GM19099 (cell line): ENCODE measurements at regions not wholly inside any gene's neighbourhood (a gene's known extent, or its start where the extent isn't known, plus 50 kb on each side); places are given as distances from the start of the nearest gene placed in this dataset.

Experiments used
- POLR2A ChIP-seq: IDR thresholded peaks from 3 replicates; pipeline ENCODE4 v1.6.1; 2011; ENCODE audit warnings: low read depth; ENCODE audit not compliant: insufficient read length; ENCODE audit errors: extremely low read depth

DNA sequence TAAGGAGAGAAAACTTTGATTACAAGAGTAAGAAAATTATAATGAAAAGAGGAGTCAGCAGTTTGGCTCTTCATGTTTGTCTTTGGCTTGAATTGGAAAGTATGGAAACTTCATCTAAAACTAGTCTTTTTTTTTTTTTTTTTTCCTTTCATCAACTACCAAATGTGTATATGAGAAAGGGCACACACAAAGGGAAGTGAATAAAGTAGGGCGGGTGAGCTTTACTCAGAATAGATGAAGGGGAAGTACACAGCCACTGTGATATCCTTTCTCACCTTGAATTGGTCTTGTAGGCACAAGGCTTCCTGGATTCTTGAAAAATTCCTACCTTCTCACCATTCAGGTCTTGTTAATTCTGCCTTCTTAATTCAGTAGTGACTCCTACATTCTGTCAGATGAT lies 652.3 kb upstream of the KCNMB2 start:
- TF ChIP-seq POLR2A, result no peak

DNA sequence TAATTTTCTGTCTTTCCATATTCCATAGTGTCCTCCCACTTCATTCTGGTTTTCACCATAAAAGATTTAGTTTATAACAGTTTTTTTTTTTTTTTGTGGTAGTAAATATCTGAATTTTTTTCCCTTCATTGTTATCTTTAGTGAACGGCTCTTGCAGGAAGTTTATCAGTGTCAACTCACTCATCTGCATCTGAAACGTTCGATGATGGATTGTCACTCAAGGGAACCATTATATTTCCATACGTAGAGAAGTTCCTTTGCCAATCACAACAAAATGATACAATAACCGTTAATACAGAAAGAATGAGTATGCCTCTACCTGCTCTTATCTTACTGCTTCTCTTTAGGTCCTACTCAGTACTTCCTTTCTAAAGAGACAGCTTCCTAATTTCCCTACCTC lies 651.2 kb upstream of the KCNMB2 start:
- no peak for TF ChIP-seq POLR2A

DNA sequence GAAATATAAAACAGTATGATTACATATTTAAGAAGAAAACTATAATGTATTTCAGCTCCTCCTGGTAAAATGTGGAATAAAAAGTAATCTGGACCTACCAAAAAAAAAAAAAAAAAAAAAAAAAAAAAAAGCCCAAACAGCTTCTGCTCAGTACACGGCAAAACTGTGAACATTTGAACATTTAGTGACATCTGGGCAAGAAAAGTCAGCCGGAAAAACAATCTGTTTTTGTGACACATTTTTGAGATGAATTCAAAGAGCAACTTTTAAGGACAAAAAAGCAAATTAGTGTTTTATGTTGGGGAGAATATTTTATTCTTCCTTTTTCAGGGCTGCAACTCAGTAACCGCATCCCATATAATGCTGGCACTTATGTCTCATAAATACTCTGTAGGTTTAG lies 649.7 kb upstream of the KCNMB2 start:
- TF ChIP-seq POLR2A, result no peak

DNA sequence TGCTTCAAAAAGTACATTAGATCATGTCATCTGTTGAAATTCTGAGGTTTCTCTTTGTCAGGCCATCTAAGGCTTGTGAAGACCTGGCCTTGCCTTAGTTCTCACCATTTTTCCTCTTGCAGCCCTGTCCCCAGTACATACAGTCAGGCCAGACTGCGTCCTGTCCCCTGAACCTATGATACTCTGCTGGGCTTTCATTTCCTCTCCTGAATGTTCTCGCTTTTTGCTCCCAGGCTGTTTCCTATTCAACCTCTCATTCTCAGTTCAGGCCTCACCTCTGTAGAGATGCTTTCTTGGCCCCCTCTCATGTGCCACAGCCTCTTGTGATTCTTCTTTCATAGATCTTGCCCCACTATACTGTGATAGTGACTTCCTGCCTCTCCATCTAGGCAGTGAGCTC lies 648.8 kb upstream of the KCNMB2 start:
- TF ChIP-seq POLR2A, result no peak

DNA sequence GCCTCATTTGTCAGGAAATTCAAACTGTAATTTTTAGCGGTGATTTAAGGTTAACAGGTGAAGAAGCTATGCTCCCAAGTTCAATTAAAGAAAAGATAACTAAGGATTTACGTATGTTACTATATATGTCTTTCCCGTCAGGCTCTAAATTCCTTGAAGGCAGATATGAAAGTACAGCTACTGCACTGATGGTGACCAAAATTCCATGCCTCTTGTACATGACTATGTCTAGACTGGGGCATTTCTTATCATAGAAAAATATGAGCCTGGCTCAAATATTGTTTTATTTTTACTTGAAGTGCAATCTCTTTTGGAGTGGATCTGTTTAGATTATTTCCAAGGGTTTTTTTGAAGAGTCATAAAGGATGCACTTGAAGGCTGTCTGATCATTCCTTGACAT lies 647.1 kb upstream of the KCNMB2 start:
- TF ChIP-seq POLR2A, result no peak

DNA sequence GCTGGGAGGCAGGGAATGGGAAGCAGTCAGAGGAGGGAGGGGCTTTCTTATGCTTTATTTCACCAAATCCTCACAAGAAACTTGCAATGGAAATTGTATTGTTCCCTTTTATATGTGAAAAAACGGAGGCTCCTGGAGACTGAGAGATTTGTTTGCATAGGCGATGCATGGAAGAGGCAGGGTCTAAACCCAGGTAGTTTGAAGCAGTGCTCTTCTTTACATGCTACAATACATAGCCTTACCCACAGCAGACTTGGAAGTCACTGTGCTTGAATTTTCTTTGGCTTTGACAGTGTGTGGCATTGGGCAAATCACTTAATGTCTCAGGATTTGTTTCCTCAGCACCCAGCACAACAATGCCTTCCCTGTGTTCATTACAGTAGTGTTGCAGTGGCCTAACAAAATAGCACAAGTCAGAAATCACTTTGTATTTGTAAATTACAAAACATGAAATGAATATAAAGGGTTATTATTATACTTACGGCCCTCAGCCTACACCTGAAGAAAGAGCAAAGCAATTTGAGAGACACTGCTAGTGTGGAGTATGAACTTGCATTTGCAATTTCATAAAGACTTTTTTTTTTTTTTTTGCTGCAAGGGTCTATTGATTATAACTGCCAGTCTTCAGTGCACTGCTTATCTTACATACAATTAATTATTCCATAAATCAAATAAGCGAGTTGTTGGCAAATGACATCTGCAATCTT lies 646.4 kb upstream of the KCNMB2 start:
- no peak for TF ChIP-seq POLR2A

DNA sequence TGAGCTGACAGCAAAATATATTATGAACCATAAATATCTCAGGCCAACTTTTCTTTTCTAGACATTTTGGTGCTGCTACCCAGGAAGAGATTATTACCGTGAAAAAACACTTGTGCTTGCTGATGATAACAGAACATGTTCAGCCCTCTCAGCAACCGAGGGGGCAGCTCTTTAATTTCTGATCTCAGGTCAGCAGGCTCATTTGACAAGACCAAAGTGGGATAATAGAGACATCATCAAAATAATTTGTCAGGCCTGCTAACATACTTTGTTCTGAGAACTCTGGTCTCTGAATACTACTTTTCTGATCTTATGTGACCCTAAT lies 645.9 kb upstream of the KCNMB2 start:
- TF ChIP-seq POLR2A, result no peak

DNA sequence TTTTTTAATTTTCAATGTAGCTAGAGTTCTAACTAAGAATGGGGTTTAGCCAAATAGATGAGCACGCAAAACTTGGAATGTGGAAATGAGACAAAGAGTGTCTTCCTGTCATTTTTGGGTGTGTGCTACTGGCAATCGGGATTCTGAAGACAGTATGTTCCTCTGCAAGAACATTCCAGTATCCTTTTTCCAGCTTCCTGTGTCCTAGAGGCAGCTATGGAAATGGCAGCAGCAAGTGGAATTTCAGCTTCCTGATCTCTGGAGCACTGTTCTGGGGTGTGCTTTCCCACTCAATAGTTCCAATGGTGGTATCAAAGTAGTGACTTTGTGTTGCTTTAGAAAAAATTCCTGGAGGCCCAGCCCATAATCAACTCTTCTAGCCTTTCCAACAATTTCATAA lies 642.9 kb upstream of the KCNMB2 start:
- TF ChIP-seq POLR2A, result no peak

DNA sequence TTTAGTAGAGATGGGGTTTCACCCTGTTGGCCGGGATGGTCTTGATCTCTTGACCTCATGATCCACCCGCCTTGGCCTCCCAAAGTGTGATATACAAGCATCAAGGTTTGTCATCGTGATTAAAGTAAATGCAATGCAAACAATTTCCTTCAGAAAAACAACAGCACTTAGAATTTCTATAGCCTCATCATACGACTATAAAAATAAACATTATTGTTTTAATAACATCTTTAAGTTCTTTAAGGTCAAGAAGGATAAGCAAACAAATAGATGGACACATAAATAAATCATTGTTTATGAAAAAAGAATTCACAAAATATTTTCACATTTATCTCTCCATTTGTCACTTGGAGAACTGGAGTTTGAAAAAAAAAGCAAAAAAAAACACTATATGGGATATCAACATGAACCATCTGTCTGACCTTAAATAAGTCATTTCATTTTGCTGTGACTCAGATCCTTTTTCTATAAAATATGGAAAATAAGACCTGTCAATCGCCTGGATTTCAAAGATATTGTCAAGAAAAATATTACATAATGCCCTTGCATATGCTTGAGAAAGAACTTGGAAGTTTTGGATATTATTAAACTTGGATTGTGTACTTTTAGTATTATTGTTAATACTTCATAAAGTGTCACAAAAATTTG lies 642.0 kb upstream of the KCNMB2 start:
- no peak for TF ChIP-seq POLR2A

DNA sequence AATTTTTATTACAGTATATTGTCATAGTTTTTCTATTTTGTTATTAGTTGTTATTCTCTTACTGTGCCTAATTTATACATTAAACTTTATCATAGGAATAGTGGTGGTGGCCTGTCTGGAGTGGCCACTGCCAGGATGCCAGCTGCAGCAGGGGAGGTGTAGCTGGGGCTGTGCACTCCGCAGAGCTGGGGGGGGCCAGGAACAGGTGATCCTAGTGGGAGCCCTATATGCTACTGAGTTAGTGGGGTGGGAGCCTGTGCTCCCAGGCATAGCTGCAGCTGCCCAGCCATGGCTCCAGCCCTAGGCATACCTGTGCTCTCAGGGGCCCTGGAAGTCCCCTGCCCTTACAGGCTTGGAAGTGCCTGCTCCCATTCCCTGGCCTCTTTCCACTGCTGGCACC lies 638.1 kb upstream of the KCNMB2 start:
- TF ChIP-seq POLR2A, result no peak

DNA sequence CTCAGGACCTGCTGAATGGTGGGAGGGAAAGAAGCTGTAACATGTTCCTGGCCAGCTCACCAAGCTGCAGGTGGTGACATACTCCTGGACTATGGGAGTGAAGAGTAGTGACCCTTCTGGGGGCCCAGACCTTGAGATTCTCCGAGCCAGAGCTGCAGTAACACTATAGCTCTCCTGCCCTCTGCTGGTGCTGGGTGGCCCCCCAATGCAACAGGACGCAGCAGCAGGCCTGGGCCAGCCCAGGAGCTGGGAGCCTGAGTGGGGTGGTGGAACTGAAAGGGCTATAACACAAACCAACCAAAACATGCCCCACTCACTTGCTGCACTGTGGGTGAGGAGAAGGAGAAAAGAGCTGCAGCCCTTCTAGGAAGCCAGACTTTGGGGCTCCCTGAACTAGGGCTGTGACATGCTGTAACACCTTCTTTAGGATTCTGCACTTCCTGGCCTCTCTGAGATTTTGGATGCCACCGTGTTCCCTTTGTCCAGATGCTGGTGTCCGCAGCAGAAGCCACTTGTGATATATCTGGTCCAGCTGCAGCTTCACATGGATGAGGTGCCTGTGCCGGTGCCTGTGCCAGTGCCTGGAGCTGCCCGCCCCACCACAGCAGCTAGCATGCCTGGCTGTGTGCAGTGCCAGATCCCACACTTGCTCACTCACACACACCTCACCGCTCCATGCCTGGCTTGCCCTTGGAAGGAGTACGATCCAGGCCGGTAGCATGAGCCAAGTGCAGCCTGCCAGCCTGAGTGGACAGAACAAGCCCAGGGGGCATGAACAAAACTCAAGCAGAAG lies 636.8 kb upstream of the KCNMB2 start:
- no peak for TF ChIP-seq POLR2A

DNA sequence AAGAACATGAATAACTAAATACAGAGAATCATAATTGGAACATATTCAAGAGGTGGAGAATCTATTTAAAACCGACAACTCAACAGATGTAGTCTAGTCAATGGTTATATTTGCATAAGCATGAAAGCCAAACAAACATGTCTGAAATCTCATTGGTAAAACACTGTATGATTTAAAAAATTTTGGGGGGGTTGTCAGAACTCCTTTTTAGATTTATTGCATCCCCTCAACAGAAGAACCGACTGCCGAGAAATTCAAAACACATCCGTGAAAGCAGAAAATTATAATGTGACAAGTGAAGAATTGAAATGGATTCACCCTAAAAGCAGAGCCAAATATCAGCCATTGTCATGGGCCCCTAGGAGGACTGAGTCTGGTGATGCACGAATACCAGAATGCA lies 633.4 kb upstream of the KCNMB2 start:
- no peak for TF ChIP-seq POLR2A

DNA sequence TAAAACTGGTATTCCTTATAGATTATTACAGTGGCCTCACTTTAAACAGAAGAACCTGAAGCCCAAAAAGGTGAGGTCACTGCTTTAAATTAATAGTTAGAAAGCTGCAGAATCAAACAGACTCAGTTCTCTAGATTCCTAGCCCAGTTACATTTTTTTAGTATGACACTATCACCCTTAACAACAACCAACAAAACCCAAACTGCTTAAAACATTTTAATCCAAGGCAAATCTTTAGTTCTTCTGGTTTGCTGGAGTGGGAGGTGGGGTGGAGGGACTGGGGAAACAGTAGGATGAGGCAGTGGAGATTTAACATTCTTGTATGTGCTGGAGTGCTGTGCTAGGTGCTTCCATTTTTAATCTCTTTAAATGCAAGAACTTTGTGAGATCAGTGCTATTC lies 631.6 kb upstream of the KCNMB2 start:
- no peak for TF ChIP-seq POLR2A

DNA sequence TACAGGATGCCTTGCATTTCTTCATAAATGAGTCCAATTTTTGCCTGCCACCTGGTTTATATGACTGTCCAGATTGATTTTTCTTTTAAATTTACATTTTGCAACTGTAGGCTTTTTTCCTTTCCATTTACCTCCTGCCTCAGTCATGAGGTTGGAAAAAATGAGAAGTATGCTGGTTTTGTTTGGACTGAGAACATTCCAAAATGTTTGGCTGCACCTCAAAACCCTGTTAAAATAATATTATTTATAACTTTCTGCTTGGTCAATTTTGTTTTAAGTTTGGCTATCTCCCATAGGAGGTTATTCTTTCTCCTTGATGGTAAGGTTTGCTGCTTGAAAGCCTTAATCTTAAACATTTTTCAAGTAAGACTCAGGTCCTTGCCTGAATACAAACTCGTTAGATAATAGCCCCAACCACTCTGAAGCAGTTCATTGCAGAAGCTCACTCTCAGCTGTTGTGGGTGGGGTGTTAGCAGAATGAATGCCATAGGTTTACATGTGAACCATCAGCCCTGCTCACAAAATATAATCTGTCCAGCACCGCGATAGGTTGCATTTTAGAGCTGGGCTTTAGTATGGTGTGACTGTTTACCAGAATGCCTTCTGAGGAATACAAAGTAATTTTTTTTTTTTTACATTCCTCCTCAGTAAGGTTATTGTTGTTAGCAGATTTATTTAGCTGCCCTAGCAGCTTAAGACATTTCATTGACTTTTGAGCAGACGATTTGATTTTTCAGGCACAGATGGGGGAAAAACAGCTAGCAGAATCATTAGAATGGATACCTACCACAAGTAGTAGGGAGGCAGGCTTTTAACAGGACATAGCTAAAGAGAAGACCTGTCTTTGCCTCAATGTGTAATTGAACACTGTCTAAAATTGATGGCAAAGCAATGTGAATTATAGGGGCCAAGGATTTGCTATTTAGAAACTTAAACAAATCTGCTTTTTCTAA lies 630.8 kb upstream of the KCNMB2 start:
- no peak for TF ChIP-seq POLR2A

DNA sequence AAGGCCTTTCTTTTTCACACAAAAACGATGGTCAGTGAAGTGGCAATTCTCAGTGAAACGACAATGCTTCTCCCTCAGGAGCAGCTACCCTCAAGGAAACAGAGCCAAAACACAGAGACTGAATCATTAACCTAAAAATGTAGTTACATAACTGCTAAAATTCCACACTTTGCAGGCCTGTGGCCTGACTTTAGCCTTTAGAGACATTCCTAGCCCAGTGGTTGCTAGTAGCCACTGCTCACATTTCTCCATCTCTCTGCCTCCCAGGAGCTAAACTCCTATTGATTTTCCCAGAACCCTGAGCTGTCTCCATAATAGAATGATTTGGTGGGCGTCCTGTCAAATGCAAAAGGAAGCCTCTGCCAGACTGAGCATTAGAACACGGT lies 630.1 kb upstream of the KCNMB2 start:
- TF ChIP-seq POLR2A, result no peak

DNA sequence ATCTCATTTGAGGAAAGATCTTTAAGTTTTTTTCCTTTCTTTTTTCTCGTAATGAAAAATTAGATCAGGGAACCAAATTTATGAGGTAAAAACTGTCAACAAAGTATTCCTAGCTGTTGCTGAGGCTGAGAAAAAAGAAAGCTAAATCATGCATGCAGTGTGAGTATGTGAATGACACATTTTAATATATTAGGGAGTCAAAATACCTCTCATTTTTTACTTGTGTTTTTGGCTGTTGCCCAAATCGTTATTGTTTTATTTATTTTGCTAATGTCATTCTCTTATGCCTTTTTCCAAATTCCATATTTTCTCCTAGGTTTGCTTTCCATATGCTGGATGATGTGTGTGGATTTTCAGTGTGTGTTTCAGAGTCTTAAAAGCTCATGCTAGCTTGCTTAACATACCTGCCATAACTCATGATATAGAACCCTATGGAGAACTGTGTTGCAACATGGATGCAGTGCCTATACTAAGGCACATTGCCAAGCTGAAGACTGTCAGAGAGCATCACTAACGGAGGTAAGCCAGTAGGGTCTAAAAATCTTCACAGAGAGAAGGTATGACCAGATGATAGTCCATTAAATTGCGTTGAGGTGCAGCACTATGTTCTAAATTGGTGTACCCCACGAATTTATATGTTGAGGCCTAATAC lies 629.5 kb upstream of the KCNMB2 start:
- TF ChIP-seq POLR2A, result no peak
